ENCODE measurements at regions not wholly inside any gene's neighbourhood (a gene's known extent, or its start where the extent isn't known, plus 50 kb on each side); places are given as distances from the start of the nearest gene placed in this dataset.
"Not testable (repeated sequence)": the region's sequence is repeated elsewhere in the genome, so short reads cannot be mapped to it uniquely, and the experiment has no call there.

DNA sequence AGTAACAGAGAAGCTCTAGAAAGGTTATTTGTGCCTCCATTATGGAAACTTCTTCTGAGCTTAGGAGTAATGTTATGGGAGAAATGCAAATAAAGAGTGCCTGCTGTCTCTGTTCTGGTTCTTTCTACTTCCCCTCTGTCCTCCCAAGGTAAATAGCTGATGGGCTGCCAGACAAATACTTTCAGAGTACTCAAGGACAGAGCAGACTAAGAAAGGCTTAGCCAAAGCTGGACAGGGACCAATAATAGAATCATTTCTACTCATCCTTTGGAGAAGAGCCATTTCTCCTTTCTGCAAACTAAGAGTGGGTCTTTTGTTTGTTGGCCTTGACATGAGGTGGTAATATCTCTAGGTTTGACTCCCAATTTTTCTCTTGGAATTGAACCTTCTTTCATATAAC lies 136.1 kb downstream of the MID1IP1 start:
- no peak overlapping the region for H3K4me3 ChIP-seq
- H3K27me3 ChIP-seq (replicated peaks) = no peaks in the 10 kb centered on the region
- no peaks in the 10 kb centered on the region for H3K4me1 ChIP-seq (replicated peaks)
- no peaks in the 10 kb centered on the region for H3K36me3 ChIP-seq
- no peak overlapping the region for H3K27ac ChIP-seq
- no peak for DNase-seq (ENCODE audit: low read depth in 1 of 2, low spot score in 2 of 2)
- H3K9me3 ChIP-seq (replicated peaks) = no peaks in the 10 kb centered on the region

DNA sequence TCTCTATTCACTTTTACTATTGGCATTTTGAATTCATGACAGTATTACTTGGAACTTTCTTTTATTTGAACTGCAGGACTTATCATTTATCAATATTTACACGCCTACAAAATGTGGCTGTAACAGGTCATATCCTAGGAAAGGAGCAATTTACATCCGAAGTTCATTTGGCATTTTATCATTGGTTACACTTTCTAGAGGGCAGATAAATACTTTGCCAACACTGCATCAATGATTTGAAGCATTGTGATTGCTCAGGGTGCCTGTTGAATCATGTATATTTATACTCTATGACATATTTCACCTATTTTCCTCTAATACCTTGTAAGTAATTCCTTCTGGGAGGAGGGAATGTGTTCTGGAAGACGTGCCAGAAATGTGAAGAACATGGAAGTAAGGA lies 136.7 kb downstream of the MID1IP1 start:
- Histone ChIP-seq H3K4me1 (replicated peaks) (no peaks in the 10 kb centered on the region), H3K36me3 (no peaks in the 10 kb centered on the region), H3K9me3 (replicated peaks) (no peaks in the 10 kb centered on the region), H3K27ac (no peak overlapping the region), H3K27me3 (replicated peaks) (no peaks in the 10 kb centered on the region), H3K4me3 (no peak overlapping the region)
- DNase-seq (ENCODE audit: low read depth in 1 of 2, low spot score in 2 of 2) = no peak

DNA sequence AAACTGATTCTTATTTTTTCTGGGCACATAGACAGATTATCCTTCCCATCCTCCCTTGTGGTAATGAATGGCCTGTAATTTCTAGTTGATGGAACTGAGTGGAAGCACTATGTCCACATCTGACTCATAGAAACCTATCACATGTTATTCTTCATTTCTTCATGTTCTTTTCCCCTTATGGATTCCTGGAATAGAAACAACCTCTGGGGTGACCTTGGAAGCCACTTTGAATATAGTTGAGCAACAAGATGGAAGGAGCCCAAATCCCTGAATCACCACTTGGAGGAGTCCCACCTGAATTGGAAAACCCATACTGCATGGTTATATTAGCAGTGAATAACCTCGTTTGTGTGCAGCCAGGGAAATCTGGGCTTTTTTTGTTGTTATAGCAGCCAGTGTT lies 137.8 kb downstream of the MID1IP1 start:
- H3K4me3 ChIP-seq = no peak overlapping the region
- H3K36me3 ChIP-seq = no peaks in the 10 kb centered on the region
- no peaks in the 10 kb centered on the region for H3K4me1 ChIP-seq (replicated peaks)
- H3K27ac ChIP-seq = no peak overlapping the region
- DNase-seq (ENCODE audit: low read depth in 1 of 2, low spot score in 2 of 2) = no peak
- H3K9me3 ChIP-seq (replicated peaks) = no peaks in the 10 kb centered on the region
- H3K27me3 ChIP-seq (replicated peaks) = no peaks in the 10 kb centered on the region

DNA sequence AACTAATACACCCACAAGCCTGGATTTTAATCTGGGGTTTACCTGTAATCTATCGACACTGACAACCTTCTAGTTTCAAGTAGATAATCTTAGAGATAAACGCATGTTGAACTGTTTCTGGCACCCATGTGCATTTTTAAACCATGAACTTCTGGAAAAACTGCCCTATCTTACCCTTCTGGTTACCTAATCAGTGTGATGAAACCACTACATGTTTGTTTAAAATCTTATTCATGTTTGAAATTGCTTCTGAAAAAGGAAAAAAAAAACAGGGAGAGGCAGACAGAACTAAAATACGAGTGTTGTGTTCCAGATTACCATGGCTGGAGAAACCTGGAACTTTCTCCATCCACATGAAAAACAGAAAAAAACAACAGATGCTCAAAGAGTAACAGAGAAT lies 139.3 kb downstream of the MID1IP1 start:
- Histone ChIP-seq H3K4me3 (no peak overlapping the region), H3K27me3 (replicated peaks) (no peaks in the 10 kb centered on the region), H3K27ac (no peak overlapping the region), H3K36me3 (no peaks in the 10 kb centered on the region), H3K4me1 (replicated peaks) (no peaks in the 10 kb centered on the region), H3K9me3 (replicated peaks) (no peaks in the 10 kb centered on the region)
- no peak for DNase-seq (ENCODE audit: low read depth in 1 of 2, low spot score in 2 of 2)

DNA sequence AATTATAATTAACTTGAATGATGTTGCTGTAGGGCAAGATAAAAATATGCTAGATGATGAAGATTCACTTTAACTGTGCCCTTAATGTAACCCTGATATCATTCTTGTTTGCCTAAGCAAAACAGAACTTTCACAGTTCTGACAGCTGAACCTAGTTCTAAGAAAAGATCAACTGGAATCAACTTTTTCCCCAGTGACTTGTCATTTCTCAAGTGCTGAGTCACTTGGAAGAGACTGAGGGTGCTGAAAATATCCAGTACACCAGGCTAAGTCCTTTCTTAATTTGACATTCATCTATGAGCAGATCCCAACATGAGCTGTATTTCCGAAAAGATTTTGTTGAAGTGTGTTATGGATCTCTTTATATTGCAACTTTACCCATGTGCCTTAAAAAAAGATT lies 140.4 kb downstream of the MID1IP1 start:
- Histone ChIP-seq H3K9me3 (replicated peaks) (no peaks in the 10 kb centered on the region), H3K27me3 (replicated peaks) (no peaks in the 10 kb centered on the region), H3K27ac (no peak overlapping the region), H3K36me3 (no peaks in the 10 kb centered on the region), H3K4me3 (no peak overlapping the region), H3K4me1 (replicated peaks) (no peaks in the 10 kb centered on the region)
- no peak for DNase-seq (ENCODE audit: low read depth in 1 of 2, low spot score in 2 of 2)

DNA sequence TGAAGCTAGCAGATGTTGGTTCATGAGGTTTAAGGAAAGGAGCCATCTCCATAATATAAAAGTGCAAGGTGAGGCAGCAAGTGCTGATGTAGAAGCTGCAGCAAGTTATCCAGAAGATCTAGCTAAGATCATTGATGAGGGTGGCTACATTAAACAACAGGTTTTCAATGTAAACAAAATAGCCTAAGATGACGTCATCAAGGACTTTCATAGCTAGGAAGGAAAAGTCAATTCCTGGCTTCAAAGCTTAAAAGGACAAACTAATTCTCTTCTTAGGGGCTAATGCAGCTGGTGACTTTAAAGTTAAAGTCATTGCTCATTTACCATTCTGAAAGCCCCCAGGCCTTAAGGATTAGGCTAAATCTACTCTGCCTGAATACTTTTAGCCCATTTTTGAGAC lies 141.9 kb downstream of the MID1IP1 start:
- Histone ChIP-seq H3K4me3 (no peak overlapping the region), H3K4me1 (replicated peaks) (no peaks in the 10 kb centered on the region), H3K27me3 (replicated peaks) (no peaks in the 10 kb centered on the region), H3K9me3 (replicated peaks) (no peaks in the 10 kb centered on the region), H3K27ac (no peak overlapping the region), H3K36me3 (no peaks in the 10 kb centered on the region)
- DNase-seq (ENCODE audit: low read depth in 1 of 2, low spot score in 2 of 2) = no peak

DNA sequence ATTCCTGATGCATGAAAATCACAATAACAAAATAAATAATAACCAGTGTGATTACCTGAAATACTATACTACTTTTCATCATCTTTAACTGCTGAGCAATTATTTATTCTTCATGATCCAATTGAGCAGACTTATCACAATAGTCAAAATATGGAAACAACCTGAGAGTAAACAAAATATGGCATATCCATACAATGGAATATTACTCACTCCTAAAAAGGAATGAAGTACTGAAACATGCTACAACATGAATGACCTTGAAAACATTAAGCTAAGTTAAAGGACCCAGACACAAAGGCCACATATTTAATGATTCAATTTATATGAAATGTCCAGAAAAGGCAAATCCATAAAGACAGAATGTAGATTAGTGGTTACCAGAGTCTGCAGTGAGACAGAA lies 146.8 kb downstream of the MID1IP1 start:
- Histone ChIP-seq H3K36me3 (no peaks in the 10 kb centered on the region), H3K9me3 (replicated peaks) (no peaks in the 10 kb centered on the region), H3K4me1 (replicated peaks) (no peaks in the 10 kb centered on the region), H3K27me3 (replicated peaks) (no peaks in the 10 kb centered on the region), H3K4me3 (no peak overlapping the region), H3K27ac (no peak overlapping the region)
- DNase-seq (ENCODE audit: low read depth in 1 of 2, low spot score in 2 of 2) = no peak

DNA sequence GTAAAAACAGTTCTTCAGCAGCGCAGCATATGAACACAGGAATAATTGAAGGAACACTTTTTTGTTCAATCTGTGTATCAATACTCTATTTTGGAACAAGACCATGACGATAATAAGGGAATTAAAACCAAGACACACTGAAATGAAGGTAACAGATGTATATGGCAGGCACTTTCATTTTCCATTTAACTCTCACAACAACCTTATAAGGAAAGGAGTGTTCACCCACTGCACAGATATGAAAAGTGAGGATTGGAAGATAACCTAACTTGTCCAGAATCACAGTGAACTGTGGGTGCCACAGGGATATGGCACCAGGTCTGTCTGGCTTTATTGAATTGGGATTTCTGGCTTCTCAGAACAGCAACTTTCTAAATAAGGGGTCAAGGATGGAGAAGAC lies 153.3 kb downstream of the MID1IP1 start:
- Histone ChIP-seq H3K27ac (no peak overlapping the region), H3K9me3 (replicated peaks) (no peaks in the 10 kb centered on the region), H3K36me3 (no peaks in the 10 kb centered on the region), H3K4me1 (replicated peaks) (no peaks in the 10 kb centered on the region), H3K27me3 (replicated peaks) (no peaks in the 10 kb centered on the region), H3K4me3 (no peak overlapping the region)
- no peak for DNase-seq (ENCODE audit: low read depth in 1 of 2, low spot score in 2 of 2)

DNA sequence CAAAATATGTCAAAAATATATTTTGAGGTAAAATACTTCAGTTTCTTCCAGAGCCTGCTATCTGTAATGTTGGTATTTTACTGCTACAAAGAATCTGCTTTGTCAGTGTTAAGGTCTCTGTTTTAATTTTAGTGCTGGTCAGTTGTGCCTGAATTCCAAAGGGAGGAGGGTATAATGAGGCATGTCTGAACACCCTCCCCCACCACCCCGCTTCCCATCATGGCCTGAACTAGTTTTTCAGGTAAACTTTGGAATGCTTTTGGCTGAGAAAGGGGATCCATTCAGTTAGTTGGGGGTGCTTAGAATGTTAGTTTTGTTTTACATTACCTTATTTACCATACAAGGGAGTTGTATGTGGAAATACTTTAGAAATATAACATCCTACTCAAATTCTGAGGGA lies 158.5 kb downstream of the MID1IP1 start:
- Histone ChIP-seq H3K27me3 (replicated peaks) (no peaks in the 10 kb centered on the region), H3K4me3 (no peak overlapping the region), H3K4me1 (replicated peaks) (no peaks in the 10 kb centered on the region), H3K27ac (no peak overlapping the region), H3K36me3 (no peaks in the 10 kb centered on the region), H3K9me3 (replicated peaks) (no peaks in the 10 kb centered on the region)
- DNase-seq (ENCODE audit: low read depth in 1 of 2, low spot score in 2 of 2) = no peak

DNA sequence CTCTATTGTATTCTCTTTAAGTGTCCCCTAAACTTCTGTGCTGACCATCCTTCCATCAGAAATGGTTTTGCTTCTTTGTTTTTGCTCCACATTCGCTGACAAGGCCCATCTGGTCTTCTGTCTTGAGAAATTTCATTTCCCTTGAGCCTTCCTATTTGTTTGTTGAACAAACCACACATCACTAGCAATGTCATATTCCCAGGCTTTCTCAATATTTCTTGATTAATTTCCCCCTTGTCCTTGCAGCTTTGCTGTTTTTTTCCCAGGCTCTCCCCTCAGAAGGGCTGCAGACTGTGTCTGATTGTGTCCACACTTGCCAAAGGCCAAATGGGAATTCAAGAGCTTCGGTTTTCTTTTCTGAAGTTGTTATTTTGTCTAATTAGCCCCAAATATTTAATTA lies 158.9 kb downstream of the MID1IP1 start:
- Histone ChIP-seq H3K27me3 (replicated peaks) (no peaks in the 10 kb centered on the region), H3K36me3 (no peaks in the 10 kb centered on the region), H3K4me3 (no peak overlapping the region), H3K4me1 (replicated peaks) (no peaks in the 10 kb centered on the region), H3K27ac (no peak overlapping the region), H3K9me3 (replicated peaks) (no peaks in the 10 kb centered on the region)
- no peak for DNase-seq (ENCODE audit: low read depth in 1 of 2, low spot score in 2 of 2)

DNA sequence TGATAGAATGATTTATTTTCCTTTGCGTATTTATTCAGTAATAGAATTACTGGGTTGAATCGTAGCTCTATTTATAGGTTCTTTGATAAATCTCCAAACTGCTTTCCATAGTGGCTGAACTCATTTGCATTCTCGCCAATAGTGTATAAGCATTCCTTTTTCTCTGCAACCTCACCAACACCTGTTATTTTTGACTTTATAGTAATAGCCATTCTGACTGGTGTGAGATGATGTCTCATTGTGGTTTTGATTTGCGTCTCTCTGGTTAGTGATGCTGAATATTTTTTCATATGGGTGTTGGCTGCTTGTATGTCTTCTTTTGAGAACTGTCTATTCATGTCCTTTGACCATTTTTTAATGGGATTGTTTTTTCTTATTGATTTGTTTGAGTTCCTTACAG lies 160.7 kb downstream of the MID1IP1 start:
- DNase-seq (ENCODE audit: low read depth in 1 of 2, low spot score in 2 of 2) = no peak
- Histone ChIP-seq H3K27me3 (replicated peaks) (no peaks in the 10 kb centered on the region), H3K36me3 (no peaks in the 10 kb centered on the region), H3K4me3 (no peak overlapping the region), H3K9me3 (replicated peaks) (no peaks in the 10 kb centered on the region), H3K4me1 (replicated peaks) (no peaks in the 10 kb centered on the region), H3K27ac (no peak overlapping the region)

DNA sequence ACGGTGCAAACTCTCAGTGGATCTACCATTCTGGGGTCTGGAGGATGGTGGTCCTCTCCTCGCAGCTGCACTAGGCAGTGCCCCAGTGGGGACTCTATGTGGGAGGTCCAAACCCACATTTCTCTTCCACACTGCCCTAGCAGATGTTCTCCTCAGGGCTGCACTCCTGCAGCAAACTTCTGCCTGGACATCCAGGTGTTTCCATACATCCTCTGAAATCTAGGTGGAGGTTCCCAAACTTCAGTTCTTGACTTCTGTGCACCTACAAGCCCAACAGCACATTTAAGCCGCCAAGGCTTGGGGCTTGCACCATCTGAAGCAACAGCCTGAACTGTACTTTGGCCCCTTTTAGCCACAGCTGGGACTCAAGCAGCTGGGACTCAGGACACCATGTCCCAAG lies 162.0 kb downstream of the MID1IP1 start:
- H3K27ac ChIP-seq; H3K27me3 ChIP-seq (replicated peaks); DNase-seq (ENCODE audit: low read depth in 1 of 2, low spot score in 2 of 2); H3K4me1 ChIP-seq (replicated peaks); H3K36me3 ChIP-seq; H3K9me3 ChIP-seq (replicated peaks); H3K4me3 ChIP-seq: not testable (repeated sequence)

DNA sequence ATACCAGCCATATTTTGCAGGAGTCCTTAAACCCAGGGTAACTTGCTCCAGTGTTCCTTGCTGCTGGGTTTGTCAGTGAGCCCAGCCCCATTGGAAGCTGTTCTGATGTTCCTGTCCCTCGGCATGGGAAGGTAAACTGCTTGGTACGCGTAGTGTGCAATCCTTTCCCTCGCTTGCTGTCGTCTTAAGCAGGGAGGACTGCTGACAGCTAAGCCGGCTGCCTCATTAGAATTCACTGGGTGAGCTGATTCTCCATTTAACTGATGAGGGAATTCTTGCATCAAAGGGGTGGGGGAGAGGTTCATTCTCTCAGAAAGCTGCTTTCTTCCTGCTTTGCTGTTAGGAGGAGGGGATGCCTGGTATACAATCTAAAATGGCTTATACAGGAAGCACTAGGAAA lies 164.6 kb downstream of the MID1IP1 start:
- Histone ChIP-seq H3K36me3 (no peaks in the 10 kb centered on the region), H3K27me3 (replicated peaks) (no peaks in the 10 kb centered on the region), H3K4me3 (no peak overlapping the region), H3K27ac (no peak overlapping the region), H3K4me1 (replicated peaks) (no peaks in the 10 kb centered on the region), H3K9me3 (replicated peaks) (no peaks in the 10 kb centered on the region)
- no peak for DNase-seq (ENCODE audit: low read depth in 1 of 2, low spot score in 2 of 2)

DNA sequence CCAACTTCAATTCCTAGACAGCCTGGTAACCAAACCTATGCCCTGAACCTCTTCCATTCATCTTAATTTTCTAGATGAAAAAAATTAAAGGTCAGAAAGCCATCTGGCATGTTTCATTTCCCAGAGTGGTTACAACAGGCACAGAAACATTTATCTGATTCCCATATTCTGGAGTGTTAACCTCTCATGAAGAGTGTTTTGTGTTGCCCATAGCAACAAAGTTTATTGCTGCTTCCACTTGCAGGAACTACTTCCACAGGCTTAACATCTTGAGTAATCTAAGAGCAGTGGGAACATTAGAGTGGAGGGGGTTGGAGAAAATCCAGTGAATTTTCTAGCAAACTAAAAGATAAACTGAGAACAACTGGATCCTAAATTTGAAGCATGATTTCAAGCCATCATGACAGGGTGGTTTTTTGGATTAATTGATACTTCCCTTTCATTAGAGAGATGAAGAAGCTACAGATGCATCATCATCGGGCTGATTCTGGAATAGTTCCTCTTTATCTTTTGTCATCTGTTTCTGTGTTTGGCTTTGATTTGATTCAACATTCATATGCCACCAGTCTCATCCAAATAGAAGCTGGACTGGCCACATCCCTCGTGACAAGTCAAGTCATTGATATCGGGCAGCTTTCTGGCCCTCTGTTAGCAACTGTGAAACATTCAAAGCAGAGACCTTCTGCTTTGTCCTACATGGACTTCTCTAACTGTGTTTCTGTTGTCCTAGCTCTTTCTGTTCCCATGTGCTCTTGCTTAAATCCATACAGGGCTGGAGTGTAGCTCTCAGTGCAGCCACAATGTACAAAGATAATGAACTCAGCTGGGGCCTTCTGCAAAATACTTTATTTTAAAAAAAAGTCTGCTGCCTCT lies 167.3 kb downstream of the MID1IP1 start:
- no peaks in the 10 kb centered on the region for H3K9me3 ChIP-seq (replicated peaks)
- no peak for DNase-seq (ENCODE audit: low read depth in 1 of 2, low spot score in 2 of 2)
- no peaks in the 10 kb centered on the region for H3K36me3 ChIP-seq
- H3K27ac ChIP-seq = no peak overlapping the region
- H3K4me3 ChIP-seq = no peak overlapping the region
- no peaks in the 10 kb centered on the region; the same call in 1 of the 2 replicates for H3K4me1 ChIP-seq (replicated peaks)
- no peaks in the 10 kb centered on the region for H3K27me3 ChIP-seq (replicated peaks)

DNA sequence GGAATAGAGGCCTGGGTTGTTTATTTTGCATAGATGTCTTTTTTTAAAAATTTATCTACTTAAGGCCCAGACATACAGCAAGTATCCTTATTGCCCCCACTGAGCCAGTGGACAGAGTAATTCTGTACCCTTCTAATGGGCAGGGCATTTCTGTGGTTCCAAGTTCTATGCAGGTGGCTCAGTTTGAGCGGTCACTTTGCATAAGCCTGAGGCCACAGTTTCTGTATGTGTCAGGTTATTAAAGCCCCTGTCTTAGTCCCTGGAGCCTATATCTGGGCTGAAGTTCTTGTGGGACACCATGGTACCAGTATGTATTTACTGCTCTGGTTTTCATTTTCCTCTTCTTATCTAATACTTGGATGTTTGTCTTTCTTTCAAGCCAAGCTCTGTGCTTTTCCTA lies 168.8 kb downstream of the MID1IP1 start:
- H3K9me3 ChIP-seq (replicated peaks) = no peaks in the 10 kb centered on the region
- no peak overlapping the region for H3K4me3 ChIP-seq
- H3K36me3 ChIP-seq = no peaks in the 10 kb centered on the region
- no peaks in the 10 kb centered on the region for H3K27me3 ChIP-seq (replicated peaks)
- no peaks in the 10 kb centered on the region; the same call in 1 of the 2 replicates for H3K4me1 ChIP-seq (replicated peaks)
- DNase-seq (ENCODE audit: low read depth in 1 of 2, low spot score in 2 of 2) = no peak
- H3K27ac ChIP-seq = no peak overlapping the region

Measured in SJSA1 (cell line).